NOMO-1 (cell line): ENCODE measurements at regions not wholly inside any gene's neighbourhood (a gene's known extent, or its start where the extent isn't known, plus 50 kb on each side); places are given as distances from the start of the nearest gene placed in this dataset.

Source experiments
- DNase-seq, 2 experiments: peaks; one replicate each; lab custom pipeline; 2025; ENCODE audit not compliant: unreplicated experiment in 2 of 2; lab: John Stamatoyannopoulos, UW

DNA sequence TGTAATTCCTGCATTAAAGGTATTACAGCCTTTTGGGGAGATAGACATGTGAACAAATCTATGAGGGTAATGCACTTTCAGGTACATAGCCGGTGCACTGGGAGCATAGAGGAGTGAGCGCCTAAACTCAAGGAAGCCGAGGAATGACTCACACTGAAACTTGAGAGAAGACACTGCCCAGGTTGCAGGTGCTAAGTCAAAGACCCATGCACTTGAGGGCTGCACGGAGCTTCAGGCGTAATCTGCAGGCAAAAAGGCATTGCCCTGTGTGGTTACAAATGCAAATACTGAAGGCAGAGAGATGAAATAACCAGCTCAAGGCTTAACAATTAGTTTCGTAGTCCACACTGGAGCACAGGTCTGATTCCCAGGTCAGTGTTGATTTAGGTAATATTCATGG lies 51.0 kb upstream of the OSBPL3 start:
- DNase-seq = no peak
